ENCODE measurements at regions not wholly inside any gene's neighbourhood (a gene's known extent, or its start where the extent isn't known, plus 50 kb on each side); places are given as distances from the start of the nearest gene placed in this dataset.
"Not testable (repeated sequence)": the region's sequence is repeated elsewhere in the genome, so short reads cannot be mapped to it uniquely, and the experiment has no call there.

DNA sequence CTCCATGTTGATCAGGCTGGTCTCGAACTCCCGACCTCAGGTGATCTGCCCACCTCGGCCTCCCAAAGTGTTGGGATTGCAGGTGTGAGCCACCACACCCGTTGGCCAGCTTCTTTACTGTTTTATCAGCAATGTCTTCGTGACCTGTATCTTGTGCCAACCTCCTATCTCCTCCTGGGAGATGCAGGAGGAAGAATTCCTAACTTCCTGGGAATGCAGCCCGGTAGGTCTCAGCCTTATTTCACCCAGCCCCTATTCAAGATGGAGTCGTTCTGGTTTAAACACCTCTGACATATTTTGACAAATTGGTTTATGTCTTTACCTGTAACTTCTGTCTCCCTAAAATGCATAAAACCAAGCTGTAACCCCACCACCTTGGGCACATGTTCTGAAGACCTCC is 491.3 kb upstream of the AUTS2 start:
- TF ChIP-seq, protein P1, sequence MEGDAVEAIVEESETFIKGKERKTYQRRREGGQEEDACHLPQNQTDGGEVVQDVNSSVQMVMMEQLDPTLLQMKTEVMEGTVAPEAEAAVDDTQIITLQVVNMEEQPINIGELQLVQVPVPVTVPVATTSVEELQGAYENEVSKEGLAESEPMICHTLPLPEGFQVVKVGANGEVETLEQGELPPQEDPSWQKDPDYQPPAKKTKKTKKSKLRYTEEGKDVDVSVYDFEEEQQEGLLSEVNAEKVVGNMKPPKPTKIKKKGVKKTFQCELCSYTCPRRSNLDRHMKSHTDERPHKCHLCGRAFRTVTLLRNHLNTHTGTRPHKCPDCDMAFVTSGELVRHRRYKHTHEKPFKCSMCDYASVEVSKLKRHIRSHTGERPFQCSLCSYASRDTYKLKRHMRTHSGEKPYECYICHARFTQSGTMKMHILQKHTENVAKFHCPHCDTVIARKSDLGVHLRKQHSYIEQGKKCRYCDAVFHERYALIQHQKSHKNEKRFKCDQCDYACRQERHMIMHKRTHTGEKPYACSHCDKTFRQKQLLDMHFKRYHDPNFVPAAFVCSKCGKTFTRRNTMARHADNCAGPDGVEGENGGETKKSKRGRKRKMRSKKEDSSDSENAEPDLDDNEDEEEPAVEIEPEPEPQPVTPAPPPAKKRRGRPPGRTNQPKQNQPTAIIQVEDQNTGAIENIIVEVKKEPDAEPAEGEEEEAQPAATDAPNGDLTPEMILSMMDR (IDR thresholded peaks at IDR 0.05) = not testable (repeated sequence)
- TF ChIP-seq POLR2A (IDR thresholded peaks at IDR 0.05) = not testable (repeated sequence)
